Stimulated activated CD4-positive, alpha-beta T cell treated with anti-CD3 and anti-CD28 coated beads, Interleukin-15, amount 100 ng/mL, for 1 hour (primary cell): ENCODE measurements at regions not wholly inside any gene's neighbourhood (a gene's known extent, or its start where the extent isn't known, plus 50 kb on each side); places are given as distances from the start of the nearest gene placed in this dataset.

ENCODE experiments used
- DNase-seq, 2 donors: peaks; one replicate each; pipeline ENCODE4 v3.0.0-alpha.2; 2020; ENCODE audit warnings: low read depth in 1 of 2, low spot score in 1 of 2

DNA sequence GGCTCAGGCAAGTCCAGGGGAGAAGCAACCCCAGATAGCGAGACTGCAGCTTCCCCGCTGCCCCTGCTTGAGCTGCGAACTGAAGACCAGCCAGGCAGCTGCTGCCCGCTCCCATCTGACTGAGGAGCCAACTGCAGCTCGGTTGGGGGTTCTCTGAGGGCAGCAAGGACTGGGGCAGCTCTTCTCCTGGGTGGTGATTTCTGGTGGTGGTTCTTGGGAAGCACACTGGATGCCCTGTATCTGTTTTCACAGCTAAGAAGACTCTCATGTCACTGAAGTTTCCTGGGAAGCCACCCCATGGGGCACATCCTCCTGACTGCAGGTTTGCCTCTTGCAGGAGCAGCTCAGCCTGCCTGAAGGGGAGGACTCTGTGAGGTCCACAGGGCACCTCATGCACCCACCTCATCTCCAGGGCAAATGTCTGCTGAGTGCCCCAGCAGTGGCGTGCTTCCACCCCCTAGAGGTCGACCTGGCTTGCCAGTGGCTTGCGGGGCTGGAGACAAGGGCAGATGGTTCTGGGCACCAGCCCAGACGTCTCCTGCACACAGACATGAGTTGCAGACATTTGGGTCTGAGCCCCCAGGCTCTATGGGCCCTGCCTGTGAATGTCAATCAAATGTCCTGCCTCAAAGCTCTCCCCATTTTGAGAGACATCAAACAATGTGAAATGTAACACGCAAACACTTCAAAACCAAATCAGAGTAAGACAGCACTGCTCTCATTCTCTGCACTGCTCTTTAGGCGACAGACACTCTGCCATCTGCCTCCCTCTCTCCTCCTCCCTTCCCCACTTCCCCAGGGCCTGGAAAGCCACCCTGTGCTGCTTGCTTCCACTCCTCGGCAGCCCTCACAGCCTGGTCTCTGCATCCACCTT, 800.9 kb downstream of the BRD1 start:
- no peak for DNase-seq

- DNase-seq, result no peak
Measured at GRCh38 chr22:49025791-49026493, 801.7 kb downstream of the BRD1 start.

DNA sequence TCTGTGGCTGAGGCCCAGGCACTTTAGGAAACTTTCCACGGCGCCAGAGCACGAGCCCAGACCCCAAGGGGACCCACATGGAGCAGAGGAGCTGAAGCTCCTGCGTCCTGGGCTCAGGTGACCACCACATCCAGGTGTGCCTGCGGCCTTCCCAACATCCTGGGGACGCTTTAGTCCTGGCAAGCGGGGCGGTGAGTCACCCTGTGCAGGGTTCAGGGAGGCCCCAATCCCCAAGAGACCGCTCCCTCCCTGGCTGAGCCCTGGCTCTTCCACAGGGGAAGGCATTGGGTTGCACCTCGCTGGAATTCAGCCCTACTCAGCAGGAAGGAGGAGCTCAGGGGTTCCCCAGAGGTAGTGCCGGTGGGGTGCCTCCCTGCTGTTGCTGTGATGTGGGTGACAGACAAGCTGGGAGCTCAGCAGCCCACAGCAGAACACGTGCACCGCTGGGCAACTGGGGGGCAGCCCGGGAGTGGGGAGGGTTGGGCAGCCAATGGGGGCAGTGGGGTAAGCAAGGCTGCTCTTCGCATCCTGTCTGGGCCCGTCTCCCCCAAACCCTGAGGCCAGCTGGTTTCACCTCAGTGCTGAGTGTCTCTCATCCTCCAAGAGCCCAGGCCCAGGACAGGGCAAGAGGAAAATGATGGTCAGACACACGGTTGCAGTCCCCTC, 802.8 kb downstream of the BRD1 start:
- no peak for DNase-seq

DNA sequence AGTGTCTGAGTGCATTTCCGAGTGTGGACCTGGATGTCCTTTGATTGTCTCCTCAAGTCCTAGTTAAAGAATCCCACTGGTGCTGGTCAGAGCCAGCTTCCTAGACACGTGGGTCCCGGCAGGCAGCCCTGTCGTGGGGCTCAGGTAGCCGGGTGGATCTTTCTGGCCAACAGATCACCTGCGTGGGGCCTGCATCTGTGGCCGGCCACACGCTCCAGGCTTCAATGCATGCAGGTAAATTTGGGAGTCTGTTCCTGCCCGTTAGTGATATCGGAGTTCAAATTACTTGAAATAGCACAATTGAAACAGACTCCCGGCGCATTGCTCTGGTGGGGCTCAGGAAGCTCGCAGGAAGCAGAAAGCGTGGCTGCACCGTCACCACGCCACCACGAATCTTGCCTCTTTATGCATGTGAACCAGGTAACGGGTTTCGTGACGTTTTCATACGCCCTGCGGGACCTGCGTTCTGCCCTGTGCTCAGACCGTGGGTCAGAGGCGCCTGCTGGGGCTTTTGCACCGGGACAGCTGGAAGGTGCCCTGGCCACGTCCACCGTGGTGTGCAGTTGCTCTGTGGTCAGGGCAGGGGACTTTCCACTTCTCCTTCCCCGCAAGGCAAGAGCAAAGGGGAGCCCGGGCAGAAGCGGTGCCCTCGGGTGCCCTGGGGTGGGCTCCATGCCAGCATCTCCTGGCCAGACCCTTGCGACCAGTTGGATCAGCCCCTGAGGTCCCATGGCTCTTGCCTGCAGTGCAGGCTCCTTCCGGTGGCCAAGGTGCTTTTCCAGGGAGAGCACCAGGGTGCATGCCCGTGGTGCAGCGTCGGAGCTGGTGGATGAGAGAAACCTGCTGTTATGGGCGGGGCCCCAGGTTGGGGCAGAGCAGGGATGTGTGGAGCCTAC, 803.5 kb downstream of the BRD1 start:
- DNase-seq, result no peak

DNA sequence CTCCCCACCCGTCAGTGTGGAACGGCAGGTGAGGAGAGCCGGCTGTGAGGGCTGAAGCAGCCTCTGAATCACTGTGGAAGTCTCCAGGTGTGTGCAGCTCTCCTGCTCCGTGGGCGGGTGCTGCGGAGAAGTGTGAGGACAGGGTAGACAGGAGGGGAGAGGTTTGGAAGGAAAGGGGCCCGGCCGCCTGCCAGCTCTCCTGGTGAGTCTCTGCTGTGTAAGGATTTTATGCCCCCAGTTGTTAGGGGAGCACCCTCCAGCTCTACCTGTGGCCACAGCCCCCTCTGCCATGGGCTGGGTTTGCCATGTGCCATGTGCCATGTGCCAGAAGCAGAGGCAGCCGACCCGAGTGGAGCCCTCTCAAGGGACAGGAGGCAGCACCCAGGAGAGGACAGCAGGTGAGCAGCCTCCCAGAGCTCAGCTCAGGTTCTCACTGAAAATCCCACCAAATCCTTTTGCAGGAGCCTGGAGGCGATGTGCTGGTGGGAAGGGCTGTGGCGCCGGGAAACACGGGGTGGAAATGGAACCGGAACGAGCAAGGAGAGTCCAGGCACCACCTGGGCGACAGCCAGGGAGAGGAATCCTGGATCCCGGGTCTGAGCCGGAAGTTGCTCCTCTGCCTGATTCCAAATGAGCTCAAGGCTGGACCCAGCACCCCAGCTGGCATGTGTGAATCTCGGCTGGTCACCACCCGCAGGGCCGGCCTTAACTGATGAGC, 804.4 kb downstream of the BRD1 start:
- DNase-seq, result no peak

DNA sequence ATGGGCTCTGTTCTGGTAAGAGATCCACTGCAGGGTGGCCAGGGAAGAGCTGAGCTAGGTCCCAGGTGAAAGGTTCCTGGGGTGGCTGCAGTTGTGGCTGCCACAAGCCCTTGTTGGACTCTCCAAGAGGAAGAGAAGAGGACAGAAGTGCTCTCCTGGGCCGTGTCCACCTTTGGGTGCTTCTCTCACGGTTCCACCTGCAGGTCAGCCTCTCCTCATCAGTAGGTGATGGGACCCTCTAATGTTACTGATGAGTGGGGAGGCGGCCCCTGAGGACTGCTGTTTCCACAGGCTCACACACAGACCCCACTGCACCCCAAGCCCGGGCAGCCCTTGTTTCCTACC, 804.9 kb downstream of the BRD1 start:
- no peak for DNase-seq

DNA sequence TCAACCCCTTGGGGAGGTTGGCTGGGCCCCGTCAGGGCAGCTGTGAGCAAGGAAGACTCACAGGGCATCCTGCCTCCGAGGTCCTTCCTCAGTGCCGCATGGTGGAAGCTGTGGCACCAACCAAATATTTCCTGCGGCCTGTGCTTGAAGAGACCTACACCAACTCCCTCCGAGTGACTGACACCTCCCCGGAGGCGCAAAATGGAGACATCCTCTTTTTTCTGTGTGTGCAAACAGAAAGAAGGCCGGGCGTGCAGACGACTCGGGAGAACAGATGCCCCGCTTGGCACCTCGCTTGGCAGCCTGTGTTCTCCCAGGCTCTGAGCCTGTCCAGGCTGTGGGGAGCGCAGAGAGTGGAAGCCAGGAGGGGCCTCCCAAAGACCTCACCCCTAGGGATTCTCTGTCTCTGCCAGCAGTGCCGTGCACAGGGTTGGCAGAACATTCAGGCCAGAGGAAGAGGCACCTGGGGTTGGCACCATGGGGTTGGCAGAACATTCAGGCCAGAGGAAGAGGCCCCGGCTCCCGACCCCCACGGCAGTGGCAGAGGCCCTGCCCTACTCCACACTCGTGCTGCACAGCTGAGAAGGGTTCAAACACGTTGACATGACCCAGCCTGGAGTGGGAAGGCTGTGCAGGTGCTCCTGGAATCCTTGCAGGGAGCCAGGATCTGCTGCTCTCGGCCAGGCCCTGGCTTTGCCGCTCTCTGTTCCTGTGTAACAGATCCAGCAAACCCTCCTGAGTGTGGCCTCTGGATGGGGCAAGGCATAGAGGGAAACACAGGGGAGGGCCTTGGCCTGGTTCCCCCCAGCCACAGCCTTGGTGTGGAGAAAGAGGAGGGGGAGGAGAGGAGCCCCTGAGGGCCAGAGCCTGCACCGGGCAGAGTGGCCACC, 805.5 kb downstream of the BRD1 start:
- DNase-seq, result no peak

- DNase-seq, result no peak
Measured at GRCh38 chr22:49021131-49021925, 806.3 kb downstream of the BRD1 start.

- DNase-seq, result no peak
Measured at GRCh38 chr22:49019737-49020713, 807.6 kb downstream of the BRD1 start.

- DNase-seq, result no peak
Measured at GRCh38 chr22:49018601-49019000, 809.1 kb downstream of the BRD1 start.

DNA sequence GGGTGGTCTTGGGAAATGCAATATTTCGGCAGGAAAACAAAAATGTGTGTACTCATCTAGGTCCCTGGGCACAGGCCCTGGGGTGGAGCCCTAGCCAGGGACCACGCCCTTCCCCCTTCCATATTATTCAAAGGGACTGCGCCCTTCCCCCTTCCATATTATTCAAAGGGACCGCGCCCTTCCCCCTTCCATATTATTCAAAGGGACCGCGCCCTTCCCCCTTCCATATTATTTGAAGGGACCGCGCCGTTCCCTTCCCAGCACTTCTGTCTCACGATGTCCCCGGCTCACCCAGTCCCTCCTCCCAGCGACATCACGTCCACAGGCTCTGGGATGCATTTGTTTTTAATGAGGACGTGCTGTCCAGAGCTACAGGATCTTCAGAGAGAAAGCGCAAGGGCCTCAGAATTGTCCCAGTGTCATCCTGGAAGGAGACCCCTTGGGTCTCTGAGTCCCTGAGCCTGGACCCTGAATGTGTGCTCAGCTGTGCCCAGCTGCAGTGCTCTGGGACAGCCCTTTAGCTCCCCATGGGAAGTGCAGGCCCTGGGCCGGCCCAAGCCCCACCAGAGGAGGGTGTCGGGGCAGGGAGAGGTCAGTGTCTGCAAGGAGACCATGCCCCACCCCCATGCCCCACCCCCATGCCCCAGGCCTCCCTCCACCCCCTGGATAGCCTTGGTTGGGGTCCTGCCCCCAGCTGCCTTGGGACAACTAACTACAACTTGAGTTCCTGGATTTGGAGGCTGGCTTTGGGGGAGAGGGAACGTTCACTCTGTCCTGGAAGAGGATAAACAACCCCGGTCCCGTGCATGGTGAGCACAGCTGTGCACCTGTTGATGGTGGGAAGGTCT, 810.0 kb downstream of the BRD1 start:
- no peak for DNase-seq

- DNase-seq, result no peak
Measured at GRCh38 chr22:49016909-49017481, 810.7 kb downstream of the BRD1 start.

- no peak for DNase-seq
Measured at GRCh38 chr22:49015993-49016908, 811.4 kb downstream of the BRD1 start.

- no peak for DNase-seq
Measured at GRCh38 chr22:49015459-49015858, 812.2 kb downstream of the BRD1 start.
